Right forelimb (tissue), 1 donor: ENCODE measurements at regions not wholly inside any gene's neighbourhood (a gene's known extent, or its start where the extent isn't known, plus 50 kb on each side); places are given as distances from the start of the nearest gene placed in this dataset.

Source experiments
- DNase-seq: peaks from one replicate; pipeline ENCODE4 v3.0.0-alpha.2; 2018

- no peak for DNase-seq
These were observed 300.9 kb upstream of the SYT4 start for GRCh38 chr18:43578211-43578610.

GRCh38 chr18:43578706-43579105 is 301.4 kb upstream of the SYT4 start:
- DNase-seq: no peak

- DNase-seq: no peak
These were observed 304.7 kb upstream of the SYT4 start for GRCh38 chr18:43581936-43582519.

- DNase-seq: no peak
These were observed 310.4 kb upstream of the SYT4 start for GRCh38 chr18:43587538-43588153.

- no peak for DNase-seq
These were observed 311.5 kb upstream of the SYT4 start for GRCh38 chr18:43588838-43589237.

- no peak for DNase-seq
These were observed 312.4 kb upstream of the SYT4 start for GRCh38 chr18:43589611-43590151.

- no peak for DNase-seq
These were observed 313.1 kb upstream of the SYT4 start for GRCh38 chr18:43590182-43590903.

GRCh38 chr18:43592269-43592668 is 315.0 kb upstream of the SYT4 start:
- no peak for DNase-seq

- no peak for DNase-seq
These were observed 318.9 kb upstream of the SYT4 start for GRCh38 chr18:43596105-43596712.

- no peak for DNase-seq
These were observed 324.1 kb upstream of the SYT4 start for GRCh38 chr18:43601432-43601831.

GRCh38 chr18:43605224-43605623 is 327.9 kb upstream of the SYT4 start:
- no peak for DNase-seq

GRCh38 chr18:43606795-43607194 is 329.5 kb upstream of the SYT4 start:
- DNase-seq: no peak

GRCh38 chr18:43620936-43621335 is 343.6 kb upstream of the SYT4 start:
- DNase-seq: no peak

- DNase-seq: no peak
These were observed 344.7 kb upstream of the SYT4 start for GRCh38 chr18:43622024-43622423.

- no peak for DNase-seq
These were observed 348.3 kb upstream of the SYT4 start for GRCh38 chr18:43625582-43625981.

- DNase-seq: no peak
These were observed 350.7 kb upstream of the SYT4 start for GRCh38 chr18:43627848-43628530.

- DNase-seq: no peak
These were observed 357.7 kb upstream of the SYT4 start for GRCh38 chr18:43634994-43635393.

GRCh38 chr18:43635397-43635796 is 358.1 kb upstream of the SYT4 start:
- no peak for DNase-seq

GRCh38 chr18:43642727-43643330 is 365.5 kb upstream of the SYT4 start:
- no peak for DNase-seq

GRCh38 chr18:43648002-43648401 is 370.7 kb upstream of the SYT4 start:
- no peak for DNase-seq

GRCh38 chr18:43649649-43650357 is 372.5 kb upstream of the SYT4 start:
- DNase-seq: no peak

- no peak for DNase-seq
These were observed 373.1 kb upstream of the SYT4 start for GRCh38 chr18:43650426-43650825.
